ENCODE measurements at regions not wholly inside any gene's neighbourhood (a gene's known extent, or its start where the extent isn't known, plus 50 kb on each side); places are given as distances from the start of the nearest gene placed in this dataset.
"Not testable (repeated sequence)": the region's sequence is repeated elsewhere in the genome, so short reads cannot be mapped to it uniquely, and the experiment has no call there.

DNA sequence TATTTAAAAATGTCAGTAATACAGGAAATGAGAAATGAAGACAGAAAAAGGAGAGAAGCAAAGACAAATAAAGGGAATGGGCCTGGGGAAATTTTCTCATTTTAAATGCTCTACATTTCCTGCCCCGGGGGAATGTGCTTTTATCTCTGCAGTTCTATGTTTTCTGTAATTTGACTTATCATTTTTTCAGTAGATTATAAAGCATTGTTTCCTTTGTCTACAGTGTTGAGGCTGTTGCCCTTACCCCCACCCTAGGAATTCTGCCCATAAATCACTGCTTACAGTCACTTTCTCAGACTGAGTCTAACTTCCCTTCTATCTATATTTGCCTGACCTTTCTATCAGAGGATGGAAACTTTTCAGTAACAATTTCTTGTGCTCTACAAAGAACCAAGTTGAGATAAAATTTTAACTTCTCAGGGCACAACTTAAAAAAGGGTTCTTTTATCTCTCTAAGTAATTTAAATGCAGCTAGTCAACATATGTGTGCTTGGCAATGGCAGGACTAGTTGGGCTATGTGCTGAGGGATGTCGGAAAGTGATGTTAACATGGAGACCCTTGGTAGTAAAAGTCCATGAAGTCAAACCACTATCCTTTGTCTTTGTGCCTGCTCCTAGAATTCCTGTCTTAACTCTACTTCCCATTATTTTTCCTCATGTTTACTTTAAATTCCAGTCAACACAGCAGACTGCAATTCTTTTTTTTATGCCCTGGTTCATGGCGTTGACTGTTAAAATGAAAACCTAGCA lies 146.5 kb upstream of the MMADHC start:
- no peak for DNase-seq

DNA sequence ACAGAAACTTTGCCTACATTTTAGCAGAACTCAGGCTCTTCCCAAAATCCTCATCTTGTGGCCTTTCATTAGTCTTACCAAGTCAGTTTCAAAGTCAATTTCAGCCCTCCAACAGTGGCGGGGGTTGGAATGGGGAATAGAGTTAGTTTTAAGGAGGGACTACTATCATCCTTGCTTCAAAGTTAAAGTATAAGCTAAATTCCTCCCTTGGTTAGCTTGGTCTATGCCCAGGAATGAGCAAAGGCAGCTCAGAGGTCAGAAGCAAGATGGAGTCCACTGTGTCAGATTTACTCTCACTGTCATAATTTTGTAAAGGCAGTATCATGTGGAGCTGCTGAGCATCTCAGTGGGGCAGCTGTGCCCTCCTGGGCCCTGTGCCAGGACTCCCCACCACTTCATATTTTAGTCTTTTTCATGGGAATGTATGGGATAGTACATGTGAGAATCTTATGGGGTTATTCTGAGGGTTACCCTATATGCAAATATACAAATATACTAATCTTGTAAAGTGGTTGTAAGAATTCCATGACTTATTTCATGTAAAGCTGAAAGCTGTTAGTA lies 145.2 kb upstream of the MMADHC start:
- no peak for DNase-seq

DNA sequence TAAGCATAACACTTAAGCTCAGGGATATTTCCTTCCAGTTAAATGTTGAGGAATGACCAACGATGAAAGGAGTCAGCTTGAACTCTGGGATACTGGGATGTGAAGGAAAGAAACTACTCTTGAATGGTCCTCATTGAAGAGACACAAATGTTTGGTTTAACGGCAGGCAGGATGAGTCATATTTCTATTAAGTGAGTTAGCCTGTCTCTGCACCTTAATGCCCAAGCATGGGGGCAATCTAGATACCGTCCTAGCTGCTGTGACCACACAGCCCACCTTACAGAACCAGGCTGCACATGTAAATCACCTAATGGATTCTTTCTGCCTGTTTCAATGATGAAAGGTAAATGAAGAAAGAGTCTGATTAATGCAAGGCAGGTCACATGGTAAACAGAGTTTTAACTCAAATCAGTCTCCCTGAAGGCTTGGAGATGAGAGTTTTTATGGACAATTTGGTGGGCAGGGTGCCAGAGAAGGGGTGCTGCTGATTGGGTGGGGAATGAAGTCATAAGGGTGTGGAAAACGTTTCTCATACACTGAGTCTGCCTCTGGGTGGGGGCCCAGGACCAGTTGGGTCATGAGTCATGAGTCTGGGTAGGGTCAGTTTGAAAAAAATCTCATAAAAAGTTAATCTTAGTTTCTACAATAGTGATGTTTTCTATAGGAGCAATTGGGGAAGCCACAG lies 144.6 kb upstream of the MMADHC start:
- no peak for DNase-seq

DNA sequence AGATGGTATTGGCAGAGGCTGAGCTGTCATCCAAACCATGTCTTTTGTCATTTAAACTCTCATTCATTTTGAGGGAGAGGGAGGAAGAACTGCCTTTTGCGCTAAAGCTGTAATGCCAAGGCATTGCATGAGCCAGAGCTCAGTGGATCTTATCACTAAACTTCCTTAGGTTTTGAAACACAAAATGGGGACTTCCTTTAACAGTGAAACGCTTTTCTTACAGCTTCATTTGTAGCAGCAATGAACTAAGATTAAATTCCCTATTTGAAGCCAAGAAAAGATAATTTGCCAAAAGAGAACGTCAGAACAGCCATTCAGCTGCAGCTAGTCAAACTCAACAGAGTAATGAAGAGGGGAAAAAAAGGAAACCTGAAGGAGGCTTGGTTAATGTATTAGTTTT lies 143.5 kb upstream of the MMADHC start:
- no peak for DNase-seq

- no peak for DNase-seq
Observed at GRCh38 chr2:149729586-149729985, 142.0 kb upstream of the MMADHC start.

- no peak for DNase-seq
Observed at GRCh38 chr2:149727927-149728326, 140.4 kb upstream of the MMADHC start.

DNA sequence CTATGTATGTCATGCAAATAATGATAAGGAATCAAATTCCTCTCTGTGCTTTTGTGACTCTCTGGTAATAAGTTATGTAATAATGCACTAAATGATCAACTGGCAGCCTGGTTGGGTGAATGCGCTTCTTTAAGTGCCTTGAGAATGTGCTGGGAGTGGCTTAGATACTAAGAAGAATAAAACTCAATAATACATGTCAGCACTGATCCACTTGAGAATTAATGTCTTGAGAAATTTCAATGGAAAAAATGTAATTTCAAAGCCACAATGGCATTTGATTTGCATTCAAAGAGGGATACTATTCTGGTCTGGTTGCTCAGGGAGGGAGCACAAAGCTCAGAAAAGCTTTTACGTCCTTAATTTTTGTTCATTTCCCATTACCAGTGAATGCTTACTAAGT lies 137.7 kb upstream of the MMADHC start:
- DNase-seq: no peak

- DNase-seq: no peak
Observed at GRCh38 chr2:149724091-149724490, 136.5 kb upstream of the MMADHC start.

GRCh38 chr2:149720615-149721014 lies 133.0 kb upstream of the MMADHC start:
- DNase-seq: no peak

GRCh38 chr2:149719695-149720094 lies 132.1 kb upstream of the MMADHC start:
- no peak for DNase-seq

GRCh38 chr2:149716687-149717086 lies 129.1 kb upstream of the MMADHC start:
- DNase-seq: no peak

DNA sequence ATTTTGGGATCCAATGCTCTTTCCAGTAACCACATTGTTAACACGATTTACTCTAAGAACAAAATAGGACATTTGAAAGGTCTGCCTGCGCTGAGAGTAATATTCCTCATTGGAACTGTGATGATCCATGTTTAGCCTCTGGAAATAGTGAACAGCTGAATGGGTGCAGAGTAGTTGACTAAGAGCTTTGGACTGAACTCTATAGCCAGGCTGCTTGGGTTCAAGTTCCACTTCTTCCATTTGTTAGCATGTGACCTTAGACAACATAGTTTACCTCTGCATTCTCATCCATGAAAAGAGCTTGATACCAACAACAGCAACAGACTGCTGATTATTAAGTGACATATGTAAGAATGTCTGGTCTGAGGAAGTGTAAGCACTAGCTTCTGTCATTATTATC lies 128.3 kb upstream of the MMADHC start:
- no peak for DNase-seq

- no peak for DNase-seq
Observed at GRCh38 chr2:149715005-149715592, 127.5 kb upstream of the MMADHC start.

- no peak for DNase-seq
Observed at GRCh38 chr2:149709496-149710263, 122.1 kb upstream of the MMADHC start.

DNA sequence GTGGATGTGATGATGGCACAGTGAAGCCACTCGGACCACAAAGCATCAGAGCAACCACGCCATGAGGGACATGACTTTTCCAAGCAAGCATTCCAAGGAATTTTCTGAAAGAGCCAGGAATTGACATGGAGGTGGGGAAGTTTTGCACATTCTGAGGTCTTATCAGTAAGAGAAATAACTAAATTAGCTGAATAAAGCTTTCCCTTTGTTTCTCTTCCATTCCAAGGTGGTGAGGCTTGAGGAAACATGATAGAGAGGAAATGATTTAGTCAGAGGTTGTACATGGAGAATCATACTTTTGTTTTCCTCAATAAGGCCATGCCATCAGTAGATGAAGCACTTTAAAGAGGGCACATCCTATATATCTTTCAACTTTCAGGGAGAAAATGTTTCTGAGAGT lies 115.7 kb upstream of the MMADHC start:
- no peak for DNase-seq

- DNase-seq: no peak
Observed at GRCh38 chr2:149702571-149702970, 115.0 kb upstream of the MMADHC start.

DNA sequence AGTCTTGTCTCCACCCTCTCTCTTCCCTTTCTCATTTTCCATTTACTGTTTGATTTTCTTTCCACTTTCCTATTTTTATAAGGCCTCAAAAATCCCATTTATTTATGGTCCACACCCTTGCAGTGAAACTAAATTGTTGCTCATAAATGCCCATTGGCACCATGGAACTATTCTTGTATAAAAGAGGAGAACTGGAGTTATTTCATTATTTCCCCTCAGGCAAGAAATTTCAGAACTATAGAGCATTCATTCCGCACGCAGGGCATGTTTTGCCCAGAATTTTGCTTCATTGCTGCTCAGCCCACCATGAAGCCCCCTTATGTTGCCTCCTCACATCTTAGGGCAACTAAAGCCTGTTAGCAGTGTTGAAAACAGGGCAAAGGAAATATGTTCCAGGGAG lies 113.7 kb upstream of the MMADHC start:
- DNase-seq: no peak

DNA sequence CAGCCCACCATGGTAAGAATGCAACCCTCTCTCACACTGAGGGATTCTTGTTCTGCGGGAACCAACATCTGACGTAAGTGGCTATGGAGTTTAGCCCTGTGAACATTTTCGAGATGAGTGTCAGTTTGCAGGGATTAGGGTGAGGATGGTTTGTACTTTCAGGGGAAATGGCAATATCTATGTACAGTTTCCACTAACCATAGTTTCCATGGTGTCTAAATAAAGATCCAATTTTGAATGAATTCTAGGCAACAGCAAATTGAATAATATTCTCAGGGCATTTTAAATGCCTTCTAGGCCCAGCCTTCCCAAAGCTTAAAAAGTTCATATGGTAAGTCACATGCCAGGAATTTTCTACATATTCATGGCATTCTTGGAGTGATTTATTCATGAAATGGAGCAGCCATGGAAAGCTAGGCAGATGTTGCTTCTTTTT lies 105.4 kb upstream of the MMADHC start:
- no peak for DNase-seq

- DNase-seq: no peak
Observed at GRCh38 chr2:149690825-149691224, 103.2 kb upstream of the MMADHC start.

DNA sequence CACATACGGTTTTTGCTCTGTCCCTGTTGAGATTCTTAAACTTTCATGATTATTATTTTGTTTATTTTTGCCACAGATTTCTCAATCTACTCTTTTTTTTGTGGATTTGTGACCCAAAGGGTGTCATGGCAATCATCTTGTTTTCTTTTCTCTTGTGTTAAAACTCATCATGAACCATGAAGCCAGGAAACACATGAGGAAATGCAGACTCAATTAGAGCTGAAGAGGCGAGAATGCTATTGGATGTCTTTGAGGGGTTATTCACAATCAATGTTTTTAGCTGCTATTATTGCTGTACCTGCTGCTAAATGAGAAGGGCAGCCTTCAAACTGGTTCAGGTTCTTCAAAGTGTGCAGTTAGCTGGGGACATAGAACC lies 99.5 kb upstream of the MMADHC start:
- no peak for DNase-seq

DNA sequence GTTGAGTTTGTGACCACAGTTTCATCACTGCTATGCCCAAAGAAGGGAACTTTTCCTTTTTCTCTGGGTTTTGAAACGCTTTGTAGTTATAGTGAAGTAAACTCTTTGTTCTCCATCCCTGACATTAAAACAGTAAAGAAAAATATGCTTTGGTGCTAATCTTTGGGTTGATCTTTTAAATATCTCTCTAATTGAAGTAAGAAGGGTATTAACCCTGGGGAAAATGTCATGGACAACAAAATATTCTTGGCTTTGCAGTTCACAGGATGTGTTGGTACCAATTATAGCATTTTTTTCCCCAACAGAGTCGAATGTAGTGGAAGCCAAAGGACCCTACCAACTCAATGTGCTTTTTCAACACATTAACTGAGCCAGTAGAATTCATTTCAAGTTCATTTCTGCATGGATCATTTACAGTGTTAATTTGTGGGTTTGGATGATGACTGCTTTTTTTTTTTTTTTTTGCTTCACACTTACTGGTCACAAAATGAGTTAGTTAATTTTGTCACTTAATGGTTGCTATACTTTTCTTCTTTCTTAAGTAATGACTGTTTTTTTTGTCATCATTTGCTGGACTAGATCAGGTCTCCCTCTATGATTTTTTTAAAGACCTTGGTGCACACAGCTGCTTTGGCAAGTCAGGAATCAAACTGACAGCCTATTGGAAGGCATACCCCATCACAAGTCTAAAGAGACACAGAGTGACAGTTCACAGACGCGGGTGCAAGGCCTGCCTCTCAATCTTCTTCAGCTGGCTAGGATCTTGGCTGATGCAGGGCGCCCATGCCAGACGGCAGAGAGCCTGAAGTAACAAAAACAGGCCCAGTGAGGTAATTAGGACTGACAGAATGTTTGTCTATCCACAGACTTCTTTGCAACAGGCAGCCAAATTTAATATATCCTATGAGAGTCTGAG lies 98.8 kb upstream of the MMADHC start:
- no peak for DNase-seq

GRCh38 chr2:149685401-149685800 lies 97.8 kb upstream of the MMADHC start:
- DNase-seq: not testable (repeated sequence)

Data from SHP77 treated with DMSO at 0.1 percent for 48 hours (cell line).